Hepatocyte (in vitro differentiated cells): ENCODE measurements at regions not wholly inside any gene's neighbourhood (a gene's known extent, or its start where the extent isn't known, plus 50 kb on each side); places are given as distances from the start of the nearest gene placed in this dataset.

ENCODE experiments used
- CTCF ChIP-seq: fragments of 200-600 bp; sonication (generic); IDR thresholded peaks from 2 replicates; pipeline ENCODE4 v1.5.1; 2016; ENCODE audit warnings: antibody characterized with exemption, mild to moderate bottlenecking; ENCODE audit not compliant: poor library complexity
- EZH2 ChIP-seq: fragments of 200-600 bp; sonication (generic); IDR thresholded peaks from 2 replicates; pipeline ENCODE4 v1.6.1; 2016; ENCODE audit warnings: antibody characterized with exemption, mild to moderate bottlenecking, borderline replicate concordance

GRCh38 chr9:74334271-74334670 lies 162.9 kb upstream of the RORB start:
- no peak for TF ChIP-seq CTCF
- no peak for TF ChIP-seq EZH2
